ENCODE measurements at regions not wholly inside any gene's neighbourhood (a gene's known extent, or its start where the extent isn't known, plus 50 kb on each side); places are given as distances from the start of the nearest gene placed in this dataset.

DNA sequence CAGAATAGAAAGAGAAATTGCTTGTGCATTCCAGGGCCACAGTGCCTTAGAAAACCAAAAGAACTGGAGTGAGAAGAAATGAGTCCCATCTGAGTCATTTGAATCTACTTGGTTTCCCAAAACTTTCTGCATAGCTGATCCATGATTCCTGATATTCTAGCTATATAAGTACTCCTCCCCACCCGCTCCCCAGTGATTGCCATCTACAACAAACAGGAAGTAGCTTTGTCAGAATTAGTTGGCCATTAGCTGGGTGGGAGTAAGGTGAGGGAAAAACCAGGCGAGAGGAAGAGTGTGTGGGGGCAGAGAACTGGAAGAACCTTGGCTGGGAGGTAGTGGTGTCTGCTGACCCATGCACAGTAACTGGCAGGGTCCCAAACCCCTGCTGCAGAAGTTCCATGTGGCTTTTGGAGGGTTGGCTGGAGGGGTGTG is 122.1 kb downstream of the ACAA2 start:
- H3K9me3 ChIP-seq (ENCODE audit: insufficient read depth in 2 of 2, low read depth in 1 of 2, low read length in 1 of 2), result no peaks in the 10 kb centered on the region
- no peak overlapping the region for H4K8ac ChIP-seq (ENCODE audit: extremely low read depth, insufficient read depth, low read length)
- H3K4me1 ChIP-seq (replicated peaks in 1 of 4; ENCODE audit: control insufficient read depth in 3 of 4, insufficient read depth in 4 of 4, low read length in 3 of 4), result no peaks in the 10 kb centered on the region
- no peak overlapping the region for H2AFZ ChIP-seq (ENCODE audit: low read length)
- no peak overlapping the region for H2BK5ac ChIP-seq (ENCODE audit: low read depth, low read length)
- H2BK20ac ChIP-seq (ENCODE audit: low read length), result no peak overlapping the region
- DNase-seq (ENCODE audit: low read depth in 1 of 2, low spot score in 2 of 2) (no peak), FAIRE-seq (no peak)
- H2BK12ac ChIP-seq (ENCODE audit: low read depth, low read length), result no peak overlapping the region
- H3K79me2 ChIP-seq (ENCODE audit: control insufficient read depth in 1 of 2, insufficient read depth in 2 of 2, low read length in 2 of 2), result no peaks in the 10 kb centered on the region
- no peaks in the 10 kb centered on the region for H3K36me3 ChIP-seq (ENCODE audit: control insufficient read depth in 2 of 4, insufficient read depth in 4 of 4, low read length in 3 of 4)
- H4K91ac ChIP-seq (replicated peaks; ENCODE audit: insufficient read length, low read length), result no peak overlapping the region
- no peak overlapping the region for H3K18ac ChIP-seq (ENCODE audit: extremely low read depth, low read length)
- no peak overlapping the region for H3K56ac ChIP-seq (replicated peaks; ENCODE audit: insufficient read length, low read depth, low read length)
- H2BK120ac ChIP-seq (replicated peaks; ENCODE audit: low read depth, low read length), result no peak overlapping the region
- no peak overlapping the region for H4K5ac ChIP-seq (ENCODE audit: insufficient read length, low read depth, low read length)
- H2BK15ac ChIP-seq (ENCODE audit: low read length), result no peak overlapping the region
- H3K14ac ChIP-seq (ENCODE audit: insufficient read length), result no peak overlapping the region
- TF ChIP-seq, protein P1, sequence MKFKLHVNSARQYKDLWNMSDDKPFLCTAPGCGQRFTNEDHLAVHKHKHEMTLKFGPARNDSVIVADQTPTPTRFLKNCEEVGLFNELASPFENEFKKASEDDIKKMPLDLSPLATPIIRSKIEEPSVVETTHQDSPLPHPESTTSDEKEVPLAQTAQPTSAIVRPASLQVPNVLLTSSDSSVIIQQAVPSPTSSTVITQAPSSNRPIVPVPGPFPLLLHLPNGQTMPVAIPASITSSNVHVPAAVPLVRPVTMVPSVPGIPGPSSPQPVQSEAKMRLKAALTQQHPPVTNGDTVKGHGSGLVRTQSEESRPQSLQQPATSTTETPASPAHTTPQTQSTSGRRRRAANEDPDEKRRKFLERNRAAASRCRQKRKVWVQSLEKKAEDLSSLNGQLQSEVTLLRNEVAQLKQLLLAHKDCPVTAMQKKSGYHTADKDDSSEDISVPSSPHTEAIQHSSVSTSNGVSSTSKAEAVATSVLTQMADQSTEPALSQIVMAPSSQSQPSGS (IDR thresholded peaks at IDR 0.05; ENCODE audit: low read length), result no peak
- TF ChIP-seq TCF12 (IDR thresholded peaks at IDR 0.05; ENCODE audit: low read depth, low read length), result no peak
- no peak for TF ChIP-seq EGR1 (IDR thresholded peaks at IDR 0.05; ENCODE audit: borderline replicate concordance, low read depth, low read length)
- no peak for TF ChIP-seq SIN3A (conservative IDR thresholded peaks at IDR 0.05 in 1 of 2, IDR thresholded peaks at IDR 0.05 in 1 of 2; ENCODE audit: low read depth in 1 of 2, low read length in 2 of 2)
- no peak for TF ChIP-seq NANOG (IDR thresholded peaks at IDR 0.05; ENCODE audit: insufficient read depth, low read depth, low read length, poor library complexity, severe bottlenecking)
- no peak for TF ChIP-seq EZH2 (IDR thresholded peaks at IDR 0.05; ENCODE audit: low read depth, low read length, severe bottlenecking)
- no peak for TF ChIP-seq ASH2L (IDR thresholded peaks at IDR 0.05; ENCODE audit: low read length)
- TF ChIP-seq BRCA1 (IDR thresholded peaks at IDR 0.05; ENCODE audit: low read depth, low read length), result no peak
- TF ChIP-seq MAFK (IDR thresholded peaks at IDR 0.05; ENCODE audit: low read depth, low read length), result no peak
- no peak overlapping the region for H3K4me3 ChIP-seq (ENCODE audit: extremely low read depth in 1 of 4, insufficient read depth in 2 of 4, low read depth in 3 of 4, low read length in 4 of 4)
- H3K27me3 ChIP-seq (replicated peaks in 1 of 4; ENCODE audit: control insufficient read depth in 3 of 4, extremely low read depth in 1 of 4, insufficient read depth in 3 of 4, low read length in 3 of 4), result no peaks in the 10 kb centered on the region
- no peaks in the 10 kb centered on the region for H3K23me2 ChIP-seq (ENCODE audit: low read depth, low read length)
- POLR2A ChIA-PET (ENCODE audit: partially characterized antibody), result no interaction called here
- H3K9ac ChIP-seq (replicated peaks in 1 of 4; ENCODE audit: extremely low read depth in 1 of 4, low read depth in 3 of 4, low read length in 3 of 4), result no peak overlapping the region
- no peak overlapping the region for H3K4me2 ChIP-seq (ENCODE audit: insufficient read depth in 1 of 2, low read depth in 2 of 2, low read length in 2 of 2)
- CTCF ChIA-PET (ENCODE audit: partially characterized antibody), result interaction anchor here (0.7 to 1.3 kb wide), 5 partner anchors 19 to 170 kb away, joined by 3 to 4 read pairs (median 4); no protein-coding TSS in a partner anchor
- H2AK5ac ChIP-seq (ENCODE audit: low read depth, low read length), result no peak overlapping the region
- H3K79me1 ChIP-seq (ENCODE audit: low read depth, low read length), result no peaks in the 10 kb centered on the region
- H3K4ac ChIP-seq (replicated peaks; ENCODE audit: insufficient read length, low read depth, low read length), result no peak overlapping the region
- 97% methylated on average over 2 of the region's 2 CpGs; no CpG with 5 or more reads in 1 of the 2 experiments for WGBS, 2 experiments (ENCODE audit: extremely low coverage in 1 of 2, insufficient coverage in 1 of 2, insufficient read length in 1 of 2, insufficient replicate concordance in 2 of 2, low coverage in 1 of 2, low lambda C conversion rate in 2 of 2, missing lambda C conversion rate in 1 of 2)
- no peak overlapping the region for H3K27ac ChIP-seq (ENCODE audit: low read depth, low read length)
- H4K20me1 ChIP-seq (replicated peaks in 1 of 2; ENCODE audit: control insufficient read depth in 1 of 2, insufficient read depth in 2 of 2, low read length in 2 of 2), result no peaks in the 10 kb centered on the region
- H3K23ac ChIP-seq (ENCODE audit: insufficient read length), result no peak overlapping the region

Measured in H1 (cell line).